ENCODE measurements at regions not wholly inside any gene's neighbourhood (a gene's known extent, or its start where the extent isn't known, plus 50 kb on each side); places are given as distances from the start of the nearest gene placed in this dataset.

DNA sequence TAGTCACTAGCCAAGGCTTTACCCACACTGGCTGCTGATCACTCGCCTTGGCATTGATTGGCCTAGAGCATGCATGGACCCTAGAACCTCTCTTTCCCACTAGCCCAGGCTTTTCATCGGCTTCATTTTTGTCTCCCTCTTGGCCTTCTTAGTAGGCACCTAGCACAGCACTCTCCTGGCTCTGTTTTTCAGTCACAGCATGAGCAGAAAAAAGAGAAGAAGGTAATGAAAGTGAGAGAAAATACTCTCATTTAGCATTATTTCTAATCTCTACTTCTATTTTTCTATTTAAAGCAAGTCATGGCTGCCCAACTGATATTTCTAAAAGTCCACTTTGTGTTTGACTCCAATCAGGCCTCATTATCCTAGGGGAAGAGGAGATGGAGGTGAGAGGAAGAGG lies 267.2 kb downstream of the FBXO8 start:
- TF ChIP-seq POLR2A (IDR thresholded peaks at IDR 0.05; ENCODE audit: borderline replicate concordance, extremely low read depth, insufficient read depth, insufficient read length) (no peak), EZH2 (IDR thresholded peaks at IDR 0.05) (no peak), POLR2AphosphoS5 (IDR thresholded peaks at IDR 0.05; ENCODE audit: low read depth, low read length) (no peak), TCF7L2 (IDR thresholded peaks at IDR 0.05; ENCODE audit: borderline replicate concordance, extremely low read depth, insufficient read depth, insufficient read length) (no peak), CEBPB (IDR thresholded peaks at IDR 0.05; ENCODE audit: low read depth) (no peak), ZNF274 (IDR thresholded peaks at IDR 0.05; ENCODE audit: low read depth, low read length) (no peak), EZH2phosphoT487 (IDR thresholded peaks at IDR 0.05; ENCODE audit: borderline replicate concordance) (no peak), ELF1 (IDR thresholded peaks at IDR 0.05; ENCODE audit: borderline replicate concordance, low read depth) (no peak), FOSL1 (IDR thresholded peaks at IDR 0.05; ENCODE audit: low read depth) (no peak), RAD21 (IDR thresholded peaks at IDR 0.05; ENCODE audit: low read depth) (no peak)
- TF ChIP-seq, protein P1, sequence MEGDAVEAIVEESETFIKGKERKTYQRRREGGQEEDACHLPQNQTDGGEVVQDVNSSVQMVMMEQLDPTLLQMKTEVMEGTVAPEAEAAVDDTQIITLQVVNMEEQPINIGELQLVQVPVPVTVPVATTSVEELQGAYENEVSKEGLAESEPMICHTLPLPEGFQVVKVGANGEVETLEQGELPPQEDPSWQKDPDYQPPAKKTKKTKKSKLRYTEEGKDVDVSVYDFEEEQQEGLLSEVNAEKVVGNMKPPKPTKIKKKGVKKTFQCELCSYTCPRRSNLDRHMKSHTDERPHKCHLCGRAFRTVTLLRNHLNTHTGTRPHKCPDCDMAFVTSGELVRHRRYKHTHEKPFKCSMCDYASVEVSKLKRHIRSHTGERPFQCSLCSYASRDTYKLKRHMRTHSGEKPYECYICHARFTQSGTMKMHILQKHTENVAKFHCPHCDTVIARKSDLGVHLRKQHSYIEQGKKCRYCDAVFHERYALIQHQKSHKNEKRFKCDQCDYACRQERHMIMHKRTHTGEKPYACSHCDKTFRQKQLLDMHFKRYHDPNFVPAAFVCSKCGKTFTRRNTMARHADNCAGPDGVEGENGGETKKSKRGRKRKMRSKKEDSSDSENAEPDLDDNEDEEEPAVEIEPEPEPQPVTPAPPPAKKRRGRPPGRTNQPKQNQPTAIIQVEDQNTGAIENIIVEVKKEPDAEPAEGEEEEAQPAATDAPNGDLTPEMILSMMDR (IDR thresholded peaks at IDR 0.05 in 2 of 3, conservative IDR thresholded peaks at IDR 0.05 in 1 of 3; ENCODE audit: borderline replicate concordance in 1 of 3, insufficient read depth in 1 of 3, low read depth in 2 of 3, low read length in 2 of 3): no peak
- TF ChIP-seq, protein P2, sequence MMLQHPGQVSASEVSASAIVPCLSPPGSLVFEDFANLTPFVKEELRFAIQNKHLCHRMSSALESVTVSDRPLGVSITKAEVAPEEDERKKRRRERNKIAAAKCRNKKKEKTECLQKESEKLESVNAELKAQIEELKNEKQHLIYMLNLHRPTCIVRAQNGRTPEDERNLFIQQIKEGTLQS (IDR thresholded peaks at IDR 0.05): no peak
- TF ChIP-seq, protein P3, sequence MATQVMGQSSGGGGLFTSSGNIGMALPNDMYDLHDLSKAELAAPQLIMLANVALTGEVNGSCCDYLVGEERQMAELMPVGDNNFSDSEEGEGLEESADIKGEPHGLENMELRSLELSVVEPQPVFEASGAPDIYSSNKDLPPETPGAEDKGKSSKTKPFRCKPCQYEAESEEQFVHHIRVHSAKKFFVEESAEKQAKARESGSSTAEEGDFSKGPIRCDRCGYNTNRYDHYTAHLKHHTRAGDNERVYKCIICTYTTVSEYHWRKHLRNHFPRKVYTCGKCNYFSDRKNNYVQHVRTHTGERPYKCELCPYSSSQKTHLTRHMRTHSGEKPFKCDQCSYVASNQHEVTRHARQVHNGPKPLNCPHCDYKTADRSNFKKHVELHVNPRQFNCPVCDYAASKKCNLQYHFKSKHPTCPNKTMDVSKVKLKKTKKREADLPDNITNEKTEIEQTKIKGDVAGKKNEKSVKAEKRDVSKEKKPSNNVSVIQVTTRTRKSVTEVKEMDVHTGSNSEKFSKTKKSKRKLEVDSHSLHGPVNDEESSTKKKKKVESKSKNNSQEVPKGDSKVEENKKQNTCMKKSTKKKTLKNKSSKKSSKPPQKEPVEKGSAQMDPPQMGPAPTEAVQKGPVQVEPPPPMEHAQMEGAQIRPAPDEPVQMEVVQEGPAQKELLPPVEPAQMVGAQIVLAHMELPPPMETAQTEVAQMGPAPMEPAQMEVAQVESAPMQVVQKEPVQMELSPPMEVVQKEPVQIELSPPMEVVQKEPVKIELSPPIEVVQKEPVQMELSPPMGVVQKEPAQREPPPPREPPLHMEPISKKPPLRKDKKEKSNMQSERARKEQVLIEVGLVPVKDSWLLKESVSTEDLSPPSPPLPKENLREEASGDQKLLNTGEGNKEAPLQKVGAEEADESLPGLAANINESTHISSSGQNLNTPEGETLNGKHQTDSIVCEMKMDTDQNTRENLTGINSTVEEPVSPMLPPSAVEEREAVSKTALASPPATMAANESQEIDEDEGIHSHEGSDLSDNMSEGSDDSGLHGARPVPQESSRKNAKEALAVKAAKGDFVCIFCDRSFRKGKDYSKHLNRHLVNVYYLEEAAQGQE (IDR thresholded peaks at IDR 0.05; ENCODE audit: low read depth): no peak
- TF ChIP-seq, protein P4, sequence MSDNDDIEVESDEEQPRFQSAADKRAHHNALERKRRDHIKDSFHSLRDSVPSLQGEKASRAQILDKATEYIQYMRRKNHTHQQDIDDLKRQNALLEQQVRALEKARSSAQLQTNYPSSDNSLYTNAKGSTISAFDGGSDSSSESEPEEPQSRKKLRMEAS (IDR thresholded peaks at IDR 0.05): no peak
